ENCODE measurements at regions not wholly inside any gene's neighbourhood (a gene's known extent, or its start where the extent isn't known, plus 50 kb on each side); places are given as distances from the start of the nearest gene placed in this dataset.

DNA sequence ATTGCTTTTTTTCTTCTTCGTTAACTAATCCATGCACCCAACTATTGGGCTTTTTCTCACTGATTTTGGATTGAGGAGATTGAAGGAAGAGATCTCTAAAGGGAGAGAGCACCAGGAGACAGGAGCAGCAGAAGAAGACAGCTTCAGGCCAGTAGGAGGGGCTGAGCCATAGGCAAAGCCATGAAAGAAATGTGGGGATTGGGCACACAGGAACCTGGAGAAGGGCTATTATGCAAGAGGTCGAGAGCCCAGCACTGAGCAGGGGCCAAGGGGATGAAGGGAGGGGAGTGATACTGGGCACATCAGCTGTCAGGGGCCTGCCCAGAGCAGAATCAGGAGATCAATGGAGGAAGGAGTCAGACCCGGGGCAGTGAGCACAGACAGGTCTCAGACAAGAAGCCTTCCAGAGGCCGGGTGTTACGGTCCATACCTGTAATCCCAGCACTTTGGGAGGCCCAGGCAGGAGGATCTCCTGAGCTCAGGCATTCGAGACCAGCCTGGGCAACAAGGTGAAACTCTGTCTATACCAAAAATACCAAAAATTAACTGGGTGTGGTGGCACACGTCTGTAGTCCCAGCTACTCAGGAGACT, 140.9 kb downstream of the BCOR start:
- intact Hi-C loops (cut with DNase I; ENCODE audit: low total_unique reads), result no loop called here
- TF ChIP-seq, protein P1, sequence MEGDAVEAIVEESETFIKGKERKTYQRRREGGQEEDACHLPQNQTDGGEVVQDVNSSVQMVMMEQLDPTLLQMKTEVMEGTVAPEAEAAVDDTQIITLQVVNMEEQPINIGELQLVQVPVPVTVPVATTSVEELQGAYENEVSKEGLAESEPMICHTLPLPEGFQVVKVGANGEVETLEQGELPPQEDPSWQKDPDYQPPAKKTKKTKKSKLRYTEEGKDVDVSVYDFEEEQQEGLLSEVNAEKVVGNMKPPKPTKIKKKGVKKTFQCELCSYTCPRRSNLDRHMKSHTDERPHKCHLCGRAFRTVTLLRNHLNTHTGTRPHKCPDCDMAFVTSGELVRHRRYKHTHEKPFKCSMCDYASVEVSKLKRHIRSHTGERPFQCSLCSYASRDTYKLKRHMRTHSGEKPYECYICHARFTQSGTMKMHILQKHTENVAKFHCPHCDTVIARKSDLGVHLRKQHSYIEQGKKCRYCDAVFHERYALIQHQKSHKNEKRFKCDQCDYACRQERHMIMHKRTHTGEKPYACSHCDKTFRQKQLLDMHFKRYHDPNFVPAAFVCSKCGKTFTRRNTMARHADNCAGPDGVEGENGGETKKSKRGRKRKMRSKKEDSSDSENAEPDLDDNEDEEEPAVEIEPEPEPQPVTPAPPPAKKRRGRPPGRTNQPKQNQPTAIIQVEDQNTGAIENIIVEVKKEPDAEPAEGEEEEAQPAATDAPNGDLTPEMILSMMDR (IDR thresholded peaks at IDR 0.05 in 8 of 11, conservative IDR thresholded peaks at IDR 0.05 in 3 of 11), result no peak
- TF ChIP-seq POLR2AphosphoS5 (IDR thresholded peaks at IDR 0.05), result no peak
- no peak for TF ChIP-seq POLR2A (IDR thresholded peaks at IDR 0.05)
- Histone ChIP-seq H3K4me3 (no peak overlapping the region), H3K27me3 (replicated peaks in 1 of 7) (no peaks in the 10 kb centered on the region), H3K36me3 (no peaks in the 10 kb centered on the region), H3K4me1 (peaks cover 0 to 4% (median 0%) of the 10 kb centered on the region in 6 donors), H3K9me3 (no peaks in the 10 kb centered on the region), H3K27ac (no peak overlapping the region)
- 72 to 94% (median 86%) methylated on average over 7 of the region's 7 CpGs for WGBS, 5 donors
- no peak for DNase-seq

DNA sequence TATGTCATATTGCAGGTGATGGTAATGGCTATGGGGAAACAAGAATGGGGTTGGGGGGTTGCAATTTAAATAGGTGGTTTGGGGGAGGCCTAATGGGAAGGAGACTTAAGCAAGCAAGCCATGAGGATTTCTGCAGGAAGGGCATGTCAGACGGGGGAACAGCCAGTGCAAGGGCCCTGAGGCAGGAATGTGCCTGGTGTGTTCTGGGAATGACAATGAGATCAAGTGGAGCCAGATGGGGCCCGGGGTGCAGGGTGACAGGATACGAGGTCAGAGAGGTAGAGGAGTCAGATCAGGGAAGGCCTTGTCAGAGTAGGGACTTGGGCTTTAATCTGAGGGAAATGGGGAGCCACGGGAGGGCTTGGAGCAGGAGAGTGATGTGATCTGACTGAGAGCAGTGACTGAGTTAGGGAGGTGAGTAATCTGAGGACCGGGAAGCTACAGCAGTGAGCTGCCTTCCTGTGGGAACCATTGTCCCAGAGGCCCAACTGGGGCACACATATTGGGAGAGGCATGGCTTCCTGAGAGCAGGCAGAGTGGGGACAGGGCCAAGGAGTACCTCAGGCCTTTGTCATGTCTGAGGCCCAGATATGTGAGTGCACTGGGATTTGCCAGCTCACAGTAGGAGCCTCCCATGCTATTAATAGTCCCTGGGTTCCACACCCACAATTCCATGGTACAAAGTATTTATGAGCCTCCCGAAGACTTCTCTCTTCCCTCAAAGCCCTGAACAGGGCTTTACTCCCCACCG, 139.8 kb downstream of the BCOR start:
- H3K36me3 ChIP-seq, result no peaks in the 10 kb centered on the region
- TF ChIP-seq POLR2AphosphoS5 (IDR thresholded peaks at IDR 0.05) (no peak), POLR2A (IDR thresholded peaks at IDR 0.05) (no peak)
- TF ChIP-seq, protein P1 (IDR thresholded peaks at IDR 0.05 in 8 of 11, conservative IDR thresholded peaks at IDR 0.05 in 3 of 11), result no peak
- no peaks in the 10 kb centered on the region for H3K9me3 ChIP-seq
- intact Hi-C loops (cut with DNase I; ENCODE audit: low total_unique reads), result no loop called here
- 72 to 89% (median 81%) methylated on average over 6 to 7 of the region's 7 CpGs for WGBS, 5 donors
- peaks cover 0 to 4% (median 0%) of the 10 kb centered on the region in 6 donors for H3K4me1 ChIP-seq
- no peak overlapping the region for H3K4me3 ChIP-seq
- no peak overlapping the region for H3K27ac ChIP-seq
- no peaks in the 10 kb centered on the region for H3K27me3 ChIP-seq (replicated peaks in 1 of 7)
- DNase-seq, result no peak

DNA sequence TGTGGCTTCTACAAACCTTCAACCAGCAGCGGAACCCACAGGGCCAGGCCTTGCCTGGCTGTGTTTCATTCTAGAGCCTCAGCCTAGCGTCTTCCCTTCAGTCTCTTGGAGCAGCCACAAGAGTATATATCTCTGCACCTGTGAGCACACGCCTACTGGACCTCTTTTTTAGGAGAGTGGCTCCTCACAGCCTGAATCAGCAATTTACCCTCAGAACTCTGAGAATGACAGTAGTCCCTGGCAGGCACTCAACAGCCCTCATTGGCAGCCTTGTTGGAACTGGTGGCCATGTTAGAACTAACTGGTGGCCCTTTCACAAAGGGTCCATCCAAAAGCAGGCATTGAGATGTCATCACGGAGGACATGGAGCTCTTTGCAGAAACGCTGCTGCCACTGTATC, 138.9 kb downstream of the BCOR start:
- DNase-seq, result no peak
- TF ChIP-seq, protein P1 (IDR thresholded peaks at IDR 0.05 in 8 of 11, conservative IDR thresholded peaks at IDR 0.05 in 3 of 11), result no peak
- TF ChIP-seq POLR2A (IDR thresholded peaks at IDR 0.05), result no peak
- TF ChIP-seq POLR2AphosphoS5 (IDR thresholded peaks at IDR 0.05), result no peak
- no peak overlapping the region for H3K27ac ChIP-seq
- peaks cover 0 to 4% (median 0%) of the 10 kb centered on the region in 6 donors for H3K4me1 ChIP-seq
- H3K27me3 ChIP-seq (replicated peaks in 1 of 7), result no peaks in the 10 kb centered on the region
- H3K9me3 ChIP-seq, result no peaks in the 10 kb centered on the region
- no peaks in the 10 kb centered on the region for H3K36me3 ChIP-seq
- no peak overlapping the region for H3K4me3 ChIP-seq
- 77 to 96% (median 87%) methylated on average over 5 of the region's 5 CpGs for WGBS, 5 donors
- intact Hi-C loops (cut with DNase I; ENCODE audit: low total_unique reads), result no loop called here

DNA sequence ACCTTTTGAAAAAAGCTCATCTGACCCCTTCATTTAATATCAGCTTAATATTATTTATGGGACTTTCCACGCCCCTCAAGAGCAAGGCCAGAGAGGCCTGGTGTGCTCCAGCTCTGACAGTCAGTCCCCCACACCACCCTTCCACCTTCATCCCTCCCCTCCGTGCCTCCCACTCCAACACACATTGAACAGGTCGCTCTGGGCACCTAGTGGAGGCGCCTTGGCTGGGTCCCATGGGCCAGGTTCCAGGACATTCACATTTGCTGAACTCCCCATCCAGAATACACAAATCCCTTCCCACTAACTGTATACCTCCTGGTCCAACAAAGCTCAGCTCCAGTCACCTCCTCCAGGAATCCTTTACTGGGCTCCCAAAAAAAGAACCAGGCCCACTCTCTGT, 137.5 kb downstream of the BCOR start:
- Histone ChIP-seq H3K27ac (no peak overlapping the region), H3K27me3 (replicated peaks in 1 of 7) (no peaks in the 10 kb centered on the region), H3K9me3 (peaks cover 0 to 5% (median 0%) of the 10 kb centered on the region in 8 donors), H3K4me1 (peaks cover 0 to 4% (median 0%) of the 10 kb centered on the region in 6 donors), H3K4me3 (no peak overlapping the region), H3K36me3 (no peaks in the 10 kb centered on the region)
- intact Hi-C loops (cut with DNase I; ENCODE audit: low total_unique reads), result no loop called here
- TF ChIP-seq POLR2AphosphoS5 (IDR thresholded peaks at IDR 0.05), result no peak
- TF ChIP-seq, protein P1 (IDR thresholded peaks at IDR 0.05 in 8 of 11, conservative IDR thresholded peaks at IDR 0.05 in 3 of 11), result no peak
- no peak for TF ChIP-seq POLR2A (IDR thresholded peaks at IDR 0.05)
- no peak for DNase-seq
- WGBS, 5 donors, result 70 to 92% (median 80%) methylated on average over 4 of the region's 4 CpGs

All from spleen (tissue), 11 donors.